RWPE1 (cell line): ENCODE measurements at regions not wholly inside any gene's neighbourhood (a gene's known extent, or its start where the extent isn't known, plus 50 kb on each side); places are given as distances from the start of the nearest gene placed in this dataset.

ENCODE experiments used
- CTCF ChIA-PET: fragments of 350-600 bp; sonication (Branson Sonifier 250); formaldehyde crosslinking; extraction: SDS; loops from one replicate; lab custom pipeline; 2021; lab: Yijun Ruan, JAX
- POLR2A ChIA-PET: fragments of 400-600 bp; formaldehyde crosslinking; extraction: SDS; loops from one replicate; lab custom pipeline; 2020; ENCODE audit warnings: antibody characterized with exemption; ENCODE audit not compliant: low non-redundant PET; lab: Yijun Ruan, JAX
- DNase-seq: peaks from one replicate; pipeline ENCODE4 v3.0.0; 2012; ENCODE audit warnings: low spot score
- H3K27ac ChIP-seq: fragments of 450-650 bp; 2 replicates; pipeline ENCODE4 v1.5.1; 2017
- TF ChIP-seq, protein P1 (sequence below): fragments of 450-650 bp; conservative IDR thresholded peaks from 2 replicates; pipeline ENCODE4 v1.5.1; 2017; ENCODE audit warnings: low read depth, mild to moderate bottlenecking

GRCh38 chr6:114862819-114863218 is 520.0 kb upstream of the HS3ST5 start:
- CTCF ChIA-PET = no interaction called here
- POLR2A ChIA-PET = no interaction called here

DNA sequence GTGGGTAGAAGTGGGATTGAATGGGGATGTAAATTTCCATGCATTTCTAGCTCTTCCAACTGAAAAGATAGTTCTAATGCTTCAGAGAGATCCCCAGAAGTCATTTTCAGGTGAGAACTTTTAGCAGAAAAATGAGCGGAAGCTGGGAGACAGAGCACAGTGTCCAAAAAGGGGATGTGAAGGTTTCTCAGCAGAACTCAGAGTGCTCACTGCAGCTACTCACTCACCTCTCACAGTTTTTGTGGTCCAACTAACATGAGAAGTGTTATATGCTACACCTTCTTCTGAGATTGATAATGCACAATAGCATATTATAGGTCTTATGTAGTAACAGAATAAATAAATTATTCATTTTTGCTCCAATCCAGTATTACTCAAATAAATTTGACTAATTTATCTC is 519.2 kb upstream of the HS3ST5 start:
- H3K27ac ChIP-seq = no peak overlapping the region
- TF ChIP-seq, protein P1, sequence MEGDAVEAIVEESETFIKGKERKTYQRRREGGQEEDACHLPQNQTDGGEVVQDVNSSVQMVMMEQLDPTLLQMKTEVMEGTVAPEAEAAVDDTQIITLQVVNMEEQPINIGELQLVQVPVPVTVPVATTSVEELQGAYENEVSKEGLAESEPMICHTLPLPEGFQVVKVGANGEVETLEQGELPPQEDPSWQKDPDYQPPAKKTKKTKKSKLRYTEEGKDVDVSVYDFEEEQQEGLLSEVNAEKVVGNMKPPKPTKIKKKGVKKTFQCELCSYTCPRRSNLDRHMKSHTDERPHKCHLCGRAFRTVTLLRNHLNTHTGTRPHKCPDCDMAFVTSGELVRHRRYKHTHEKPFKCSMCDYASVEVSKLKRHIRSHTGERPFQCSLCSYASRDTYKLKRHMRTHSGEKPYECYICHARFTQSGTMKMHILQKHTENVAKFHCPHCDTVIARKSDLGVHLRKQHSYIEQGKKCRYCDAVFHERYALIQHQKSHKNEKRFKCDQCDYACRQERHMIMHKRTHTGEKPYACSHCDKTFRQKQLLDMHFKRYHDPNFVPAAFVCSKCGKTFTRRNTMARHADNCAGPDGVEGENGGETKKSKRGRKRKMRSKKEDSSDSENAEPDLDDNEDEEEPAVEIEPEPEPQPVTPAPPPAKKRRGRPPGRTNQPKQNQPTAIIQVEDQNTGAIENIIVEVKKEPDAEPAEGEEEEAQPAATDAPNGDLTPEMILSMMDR = no peak
- DNase-seq = no peak
- ChIA-PET POLR2A (no interaction called here), CTCF (interaction anchor here (0.7 kb wide), 1 partner anchor 245 kb away, joined by 3 read pairs; no protein-coding TSS in a partner anchor)

More at GRCh38 chr6:114862819-114863218, 520.0 kb upstream of the HS3ST5 start:
- TF ChIP-seq, protein P1 = no peak
- H3K27ac ChIP-seq = no peak overlapping the region
- DNase-seq = peak; percentile 4

DNA sequence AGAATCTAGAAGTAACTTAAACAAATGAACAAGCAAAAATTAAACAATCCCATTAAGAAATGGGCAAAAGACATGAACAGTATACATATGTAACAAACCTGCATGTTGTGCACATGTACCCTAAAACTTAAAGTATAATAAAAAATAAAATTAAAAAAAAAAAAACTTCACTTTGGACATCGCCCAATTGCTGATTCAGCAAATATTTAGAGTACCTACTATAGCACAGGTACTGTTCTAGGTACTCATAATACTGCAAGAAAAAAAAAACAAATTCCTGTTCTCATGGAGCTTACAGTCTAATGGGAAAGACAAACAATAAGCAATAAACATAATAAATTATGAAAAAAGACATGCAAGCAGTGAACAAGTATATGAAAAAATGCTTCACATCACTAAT is 501.5 kb upstream of the HS3ST5 start:
- no peak for DNase-seq
- CTCF ChIA-PET = no interaction called here
- H3K27ac ChIP-seq = no peak overlapping the region
- POLR2A ChIA-PET = no interaction called here
- TF ChIP-seq, protein P1 = no peak

DNA sequence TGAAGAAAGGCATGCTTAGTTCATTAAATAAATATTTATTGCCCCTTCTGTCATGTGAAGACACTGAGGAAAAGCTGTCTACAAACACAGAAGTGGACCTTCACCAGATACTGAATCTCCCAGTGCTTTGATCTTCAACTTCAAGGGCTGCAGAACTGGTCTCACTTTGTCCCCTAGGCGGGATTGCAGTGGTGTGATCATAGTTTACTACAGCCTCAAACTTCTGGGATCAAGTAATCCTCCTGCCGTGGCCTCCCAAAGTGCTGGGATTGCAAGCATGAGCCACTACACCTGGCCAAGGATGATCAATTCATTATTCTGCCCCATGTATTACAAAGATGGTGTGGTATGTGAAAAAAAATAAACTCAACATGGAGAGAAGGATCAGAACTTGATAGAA is 496.2 kb upstream of the HS3ST5 start:
- TF ChIP-seq, protein P1 = no peak
- ChIA-PET POLR2A (no interaction called here), CTCF (no interaction called here)
- DNase-seq = no peak
- H3K27ac ChIP-seq = no peak overlapping the region

GRCh38 chr6:114833211-114833610 is 490.4 kb upstream of the HS3ST5 start:
- POLR2A ChIA-PET = no interaction called here
- no peak overlapping the region for H3K27ac ChIP-seq
- DNase-seq = no peak
- TF ChIP-seq, protein P1 = no peak
- CTCF ChIA-PET = interaction anchor here (0.6 kb wide), 1 partner anchor 20 kb away, joined by 4 read pairs; no protein-coding TSS in a partner anchor

GRCh38 chr6:114830515-114830914 is 487.7 kb upstream of the HS3ST5 start:
- POLR2A ChIA-PET = no interaction called here
- TF ChIP-seq, protein P1 = no peak
- DNase-seq = no peak
- CTCF ChIA-PET = no interaction called here
- H3K27ac ChIP-seq = no peak overlapping the region
